Fibroblast of peridontal ligament (primary cell): ENCODE measurements at regions not wholly inside any gene's neighbourhood (a gene's known extent, or its start where the extent isn't known, plus 50 kb on each side); places are given as distances from the start of the nearest gene placed in this dataset.
A peak's percentile ranks its signal among the peaks of the same experiment; 100 is the strongest.
"Not testable (repeated sequence)": the region's sequence is repeated elsewhere in the genome, so short reads cannot be mapped to it uniquely, and the experiment has no call there.

Source experiments
- DNase-seq: peaks from one replicate; pipeline ENCODE4 v3.0.0-alpha.2; 2010; ENCODE audit errors: extremely low read depth

DNA sequence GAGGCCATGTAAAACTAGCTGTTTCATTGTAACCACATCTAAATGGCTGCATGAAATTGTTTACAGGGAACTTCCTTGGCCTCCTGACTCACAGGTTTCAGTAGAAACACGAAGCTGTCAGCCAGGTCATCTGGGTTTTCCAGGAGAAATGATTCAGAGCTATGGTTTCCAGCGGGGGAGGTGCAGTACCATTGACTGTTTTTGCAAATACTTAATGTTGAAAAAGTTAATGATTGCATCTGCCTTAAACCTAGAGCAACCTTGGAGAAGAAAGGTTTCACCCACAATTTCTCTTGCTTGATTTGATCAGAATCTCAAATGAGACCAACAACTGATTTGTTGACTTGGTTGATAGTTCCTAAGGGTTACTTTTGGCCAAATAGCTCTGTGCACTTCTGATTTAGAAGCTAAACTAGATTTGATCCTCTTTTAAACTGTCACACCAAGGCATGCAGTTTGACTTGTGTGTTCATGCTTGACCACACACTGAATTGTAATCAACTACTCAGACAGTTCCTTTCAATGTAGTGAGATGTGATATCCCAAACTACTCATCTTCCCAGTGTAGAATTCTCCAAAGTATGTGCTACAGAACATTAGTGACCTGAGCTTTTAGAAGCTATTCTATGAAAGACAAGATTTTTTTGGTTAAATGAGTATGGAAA is 193.5 kb upstream of the CHST9 start:
- peak; percentile 1 for DNase-seq

- no peak for DNase-seq
Observed at GRCh38 chr18:27377251-27377650, 192.1 kb upstream of the CHST9 start.

- DNase-seq = no peak
Observed at GRCh38 chr18:27372386-27372785, 187.3 kb upstream of the CHST9 start.

DNA sequence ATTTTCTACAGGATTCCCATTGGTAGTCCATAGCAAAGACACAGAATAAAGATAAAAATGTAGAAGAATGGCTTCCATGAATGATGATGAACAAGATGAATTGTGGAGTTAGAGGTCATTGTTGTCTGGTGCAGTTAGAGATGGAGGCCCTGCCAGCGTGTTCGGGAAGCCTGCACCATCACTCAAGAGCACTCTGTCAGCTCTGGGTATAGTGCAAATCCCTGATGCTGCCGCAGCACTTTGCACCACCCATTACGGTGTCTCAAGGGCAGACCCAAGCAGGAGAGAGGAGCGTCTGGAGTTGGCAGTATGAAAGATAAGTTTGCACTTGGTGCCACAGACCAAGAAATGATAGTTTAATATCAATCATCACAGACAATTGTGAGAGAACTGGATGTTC is 181.6 kb upstream of the CHST9 start:
- DNase-seq = no peak

DNA sequence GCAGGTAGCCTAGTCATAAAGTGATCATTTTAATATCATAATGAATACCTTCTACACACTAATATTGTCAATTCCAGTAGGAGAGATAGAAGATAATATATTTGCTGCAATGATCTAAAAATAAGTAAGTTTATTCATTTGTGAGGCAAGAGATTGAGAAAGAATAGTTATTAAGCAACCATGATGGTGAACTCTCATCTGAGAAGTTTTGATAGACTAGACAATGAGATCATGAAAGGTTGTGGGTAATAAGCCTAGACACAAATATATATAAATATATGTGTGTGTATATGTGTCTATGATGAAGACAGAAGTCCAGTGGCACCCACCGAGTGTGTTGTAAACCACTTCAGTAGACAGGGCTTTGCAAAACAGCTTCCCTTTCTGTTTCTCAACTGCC is 181.0 kb upstream of the CHST9 start:
- no peak for DNase-seq

- no peak for DNase-seq
Observed at GRCh38 chr18:27363872-27364271, 178.8 kb upstream of the CHST9 start.

DNA sequence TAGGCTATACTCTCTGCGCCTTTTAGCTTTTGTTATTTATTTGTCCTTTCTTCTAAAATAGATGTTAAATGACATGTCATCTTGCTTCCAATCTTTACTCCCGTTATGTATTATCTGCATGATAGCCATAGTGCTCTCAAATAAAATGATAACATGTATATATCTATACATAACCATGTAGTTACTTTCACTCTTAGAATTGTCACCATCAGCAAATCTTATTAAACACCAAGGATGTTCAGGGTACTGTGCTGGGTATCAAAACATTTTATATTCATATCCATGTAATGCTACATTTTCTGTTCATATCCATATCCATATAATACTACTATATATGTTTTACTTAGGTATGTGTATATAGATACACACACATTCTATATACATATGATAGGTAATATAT is 176.4 kb upstream of the CHST9 start:
- DNase-seq = no peak

- DNase-seq = no peak
Observed at GRCh38 chr18:27355308-27355707, 170.2 kb upstream of the CHST9 start.

DNA sequence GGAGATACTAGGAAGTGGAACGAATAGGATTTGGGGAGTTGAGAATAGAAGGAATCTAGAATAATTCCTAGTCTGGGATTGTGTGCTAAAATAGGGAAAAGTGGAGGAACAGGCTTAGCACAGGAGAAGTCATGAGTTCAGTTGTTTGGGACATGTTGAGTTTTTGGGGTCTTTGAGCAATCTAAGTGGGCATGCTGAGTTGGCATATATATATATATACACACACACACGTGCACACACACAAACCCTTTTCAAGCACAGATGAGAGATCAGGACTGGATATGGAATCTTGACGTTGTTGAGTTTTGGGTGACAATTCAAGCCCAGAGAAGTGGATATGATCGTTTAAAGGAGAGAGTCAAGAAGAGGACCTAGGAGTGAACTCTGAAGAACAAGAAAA is 168.2 kb upstream of the CHST9 start:
- DNase-seq = no peak

DNA sequence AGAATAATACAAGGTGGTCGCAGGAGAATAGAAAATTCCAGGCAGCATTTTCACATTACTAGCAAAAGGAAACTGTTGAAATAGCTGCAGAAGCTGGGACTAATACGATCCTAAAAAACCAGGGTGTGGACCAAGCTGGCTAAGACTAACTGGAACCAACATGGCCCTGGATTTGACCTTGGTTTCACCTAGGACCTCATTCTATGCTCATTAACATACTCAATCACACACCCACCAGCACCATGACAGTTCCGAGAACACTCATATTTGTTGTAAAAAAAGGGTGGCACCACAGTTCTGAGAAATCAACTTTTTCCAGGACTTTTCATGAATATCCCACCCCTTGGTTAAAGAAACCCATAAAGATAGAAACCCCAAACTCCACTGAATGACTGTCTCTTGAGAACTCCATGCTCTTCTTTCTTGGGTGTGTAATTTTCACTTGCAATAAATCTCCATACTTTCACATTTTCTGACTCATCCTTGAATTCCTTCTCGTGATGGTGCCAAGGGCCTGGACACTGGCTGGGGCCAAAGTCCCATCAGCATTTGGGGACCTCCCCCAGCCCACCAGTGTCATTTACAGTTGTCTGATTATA is 164.3 kb upstream of the CHST9 start:
- DNase-seq = no peak

DNA sequence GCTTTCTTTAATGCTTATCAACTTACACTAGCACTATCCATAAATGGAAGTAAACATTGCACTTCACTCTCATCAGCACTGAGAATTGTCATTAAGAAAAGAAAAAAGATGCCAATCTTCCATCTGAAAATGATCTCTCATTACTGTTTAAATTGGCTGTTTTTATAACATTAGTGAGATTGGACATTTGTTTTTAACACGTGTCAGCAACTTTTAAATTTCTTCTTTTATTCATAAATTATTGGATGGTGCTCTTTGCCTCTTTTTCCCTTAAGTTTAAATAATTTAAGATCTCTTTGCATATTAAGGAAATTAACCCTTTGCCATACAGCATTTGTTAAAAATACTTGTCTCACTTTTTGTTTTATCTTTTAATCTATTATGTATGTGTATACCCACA is 146.5 kb upstream of the CHST9 start:
- DNase-seq = no peak

DNA sequence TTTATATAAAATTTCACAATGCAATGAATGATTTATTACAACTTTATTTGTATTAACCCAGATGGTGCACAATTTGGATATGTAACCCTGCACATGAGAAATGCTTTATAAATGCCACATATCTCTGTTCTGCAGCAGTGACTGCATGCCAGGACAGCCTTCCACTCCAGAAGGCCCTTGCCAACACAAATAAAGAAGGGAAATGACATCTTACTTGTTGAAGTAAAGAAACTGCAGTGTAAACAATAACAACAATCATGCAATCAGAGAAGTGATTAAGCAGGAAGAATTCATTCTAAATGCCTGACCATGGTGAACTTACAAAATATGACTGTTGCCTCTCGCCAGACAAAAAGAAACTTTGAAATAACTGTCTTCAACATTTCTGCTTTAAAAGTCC is 129.9 kb upstream of the CHST9 start:
- no peak for DNase-seq

DNA sequence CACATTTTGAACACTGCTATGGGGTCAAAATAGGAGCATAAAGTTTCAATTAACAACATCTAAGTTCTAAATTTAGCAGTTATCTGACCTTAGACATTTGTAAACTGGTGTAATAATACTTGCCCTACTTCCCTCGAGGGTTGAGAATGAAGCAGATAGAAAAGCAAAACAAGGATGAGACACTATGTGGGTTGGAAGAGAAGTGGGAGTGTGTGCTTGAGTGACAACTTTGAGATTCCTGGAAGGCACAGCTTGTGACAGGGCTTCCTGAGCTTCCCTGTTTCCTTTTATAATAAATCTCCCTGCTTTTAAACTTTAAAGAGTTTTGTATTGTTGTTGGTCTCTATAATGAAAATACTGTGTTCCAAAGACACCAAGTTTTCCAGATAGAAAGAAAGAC is 128.6 kb upstream of the CHST9 start:
- no peak for DNase-seq

DNA sequence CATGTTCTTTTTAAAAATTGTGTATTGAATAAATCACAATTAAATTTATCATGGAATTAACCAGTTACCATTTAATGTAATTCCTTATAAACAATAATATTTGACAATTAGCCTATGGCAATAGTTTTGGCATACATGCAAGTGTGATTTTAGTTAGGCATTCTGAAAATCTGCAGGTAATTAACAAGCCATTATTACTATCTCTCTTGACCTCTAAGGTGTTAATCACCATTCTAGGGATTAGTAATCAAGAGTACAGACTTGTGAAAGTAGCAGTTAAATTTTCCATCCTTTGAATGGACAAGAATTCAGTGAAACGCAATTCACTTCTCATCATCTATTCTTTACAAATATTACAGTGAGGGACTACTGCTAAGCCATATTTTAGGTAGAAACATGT is 127.7 kb upstream of the CHST9 start:
- DNase-seq = no peak

GRCh38 chr18:27312153-27312552 is 127.0 kb upstream of the CHST9 start:
- no peak for DNase-seq

- no peak for DNase-seq
Observed at GRCh38 chr18:27311114-27311513, 126.0 kb upstream of the CHST9 start.

DNA sequence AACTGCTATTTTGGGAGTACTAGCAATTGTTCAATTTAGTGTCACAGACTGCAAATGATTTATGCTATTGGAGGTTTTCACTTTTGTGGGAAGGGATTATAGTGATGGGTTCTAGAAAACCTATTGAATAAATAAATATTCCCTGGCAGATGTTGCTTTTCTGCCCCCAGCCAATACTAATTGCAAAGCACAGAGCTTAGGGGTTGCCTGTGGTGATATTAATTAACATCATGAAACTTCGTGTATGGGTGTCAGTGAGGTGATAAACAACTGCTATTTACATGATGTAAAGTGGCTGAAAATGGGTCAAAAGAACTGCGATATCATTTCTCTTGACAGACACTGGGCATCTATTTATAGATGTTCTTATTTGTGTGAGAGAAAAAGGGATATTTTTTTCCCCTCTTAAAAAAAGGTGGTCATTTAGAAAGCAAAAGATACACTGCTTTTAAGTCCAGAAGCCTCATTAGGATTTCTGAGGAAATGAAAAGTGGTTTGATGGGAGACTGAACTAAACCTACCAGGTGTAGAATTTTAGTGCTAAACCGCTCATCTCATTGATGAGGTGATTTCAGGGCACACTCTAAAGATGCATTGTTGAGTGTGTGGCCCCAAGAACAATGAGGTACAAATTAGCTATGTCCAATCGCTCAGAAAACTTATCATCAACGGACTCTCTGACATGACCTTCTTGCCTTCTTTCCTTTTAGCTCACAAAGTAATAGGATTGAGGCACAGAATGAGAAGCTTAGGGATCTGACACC is 116.7 kb upstream of the CHST9 start:
- no peak for DNase-seq

- no peak for DNase-seq
Observed at GRCh38 chr18:27298214-27298804, 113.2 kb upstream of the CHST9 start.

- DNase-seq = not testable (repeated sequence)
Observed at GRCh38 chr18:27285973-27286562, 101.0 kb upstream of the CHST9 start.

DNA sequence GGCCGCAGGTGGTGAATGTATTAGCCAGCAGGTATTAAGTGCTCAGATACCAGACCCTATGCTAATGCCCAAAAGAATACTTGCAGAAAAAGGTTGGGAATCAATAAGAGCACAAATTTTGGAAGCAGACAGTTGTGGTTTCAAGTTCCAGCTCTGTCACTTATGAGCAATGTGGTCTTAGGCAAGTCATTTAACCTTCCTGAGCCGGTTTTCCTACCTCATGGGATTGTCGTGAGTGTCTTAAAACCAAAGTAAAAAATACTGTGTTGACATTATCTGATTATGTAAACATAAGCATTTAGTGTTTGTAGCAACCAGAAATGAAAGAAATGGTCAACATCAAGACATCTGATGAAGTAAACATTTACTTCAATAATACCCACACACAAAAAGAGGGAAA is 93.0 kb upstream of the CHST9 start:
- no peak for DNase-seq

GRCh38 chr18:27277554-27277953 is 92.4 kb upstream of the CHST9 start:
- DNase-seq = no peak

GRCh38 chr18:27276886-27277285 is 91.8 kb upstream of the CHST9 start:
- no peak for DNase-seq
